AG20443 (cell line): ENCODE measurements at regions not wholly inside any gene's neighbourhood (a gene's known extent, or its start where the extent isn't known, plus 50 kb on each side); places are given as distances from the start of the nearest gene placed in this dataset.
"Not testable (repeated sequence)": the region's sequence is repeated elsewhere in the genome, so short reads cannot be mapped to it uniquely, and the experiment has no call there.

Source experiments
- DNase-seq: peaks from one replicate; pipeline ENCODE4 v3.0.0; 2012; ENCODE audit warnings: low spot score, mixed read lengths

- no peak for DNase-seq
Measured at GRCh38 chr5:119694284-119694683, 64.9 kb downstream of the FAM170A start.

- no peak for DNase-seq
Measured at GRCh38 chr5:119706049-119706448, 76.7 kb downstream of the FAM170A start.

GRCh38 chr5:119708076-119708790 is 78.9 kb downstream of the FAM170A start:
- DNase-seq = no peak

GRCh38 chr5:119721775-119722174 is 92.4 kb downstream of the FAM170A start:
- DNase-seq = no peak

- not testable (repeated sequence) for DNase-seq
Measured at GRCh38 chr5:119725291-119725690, 95.9 kb downstream of the FAM170A start.

- DNase-seq = no peak
Measured at GRCh38 chr5:119726544-119726943, 97.2 kb downstream of the FAM170A start.

GRCh38 chr5:119740225-119740624 is 110.9 kb downstream of the FAM170A start:
- DNase-seq = no peak

- no peak for DNase-seq
Measured at GRCh38 chr5:119741691-119742090, 112.3 kb downstream of the FAM170A start.

GRCh38 chr5:119742311-119742710 is 113.0 kb downstream of the FAM170A start:
- no peak for DNase-seq

GRCh38 chr5:119743927-119744326 is 114.6 kb downstream of the FAM170A start:
- no peak for DNase-seq

- DNase-seq = no peak
Measured at GRCh38 chr5:119745976-119746375, 116.6 kb downstream of the FAM170A start.

- no peak for DNase-seq
Measured at GRCh38 chr5:119746984-119747383, 117.6 kb downstream of the FAM170A start.

- no peak for DNase-seq
Measured at GRCh38 chr5:119750887-119751733, 121.8 kb downstream of the FAM170A start.

GRCh38 chr5:119751734-119752094 is 122.4 kb downstream of the FAM170A start:
- DNase-seq = no peak

GRCh38 chr5:119752921-119753886 is 123.8 kb downstream of the FAM170A start:
- DNase-seq = no peak

GRCh38 chr5:119754825-119755224 is 125.5 kb downstream of the FAM170A start:
- DNase-seq = not testable (repeated sequence)

GRCh38 chr5:119757276-119757675 is 127.9 kb downstream of the FAM170A start:
- DNase-seq = no peak

GRCh38 chr5:119769695-119770693 is 140.6 kb downstream of the FAM170A start:
- not testable (repeated sequence) for DNase-seq

- DNase-seq = not testable (repeated sequence)
Measured at GRCh38 chr5:119780145-119780544, 150.8 kb downstream of the FAM170A start.

GRCh38 chr5:119785057-119785456 is 155.7 kb downstream of the FAM170A start:
- DNase-seq = no peak
